ENCODE measurements at regions not wholly inside any gene's neighbourhood (a gene's known extent, or its start where the extent isn't known, plus 50 kb on each side); places are given as distances from the start of the nearest gene placed in this dataset.

DNA sequence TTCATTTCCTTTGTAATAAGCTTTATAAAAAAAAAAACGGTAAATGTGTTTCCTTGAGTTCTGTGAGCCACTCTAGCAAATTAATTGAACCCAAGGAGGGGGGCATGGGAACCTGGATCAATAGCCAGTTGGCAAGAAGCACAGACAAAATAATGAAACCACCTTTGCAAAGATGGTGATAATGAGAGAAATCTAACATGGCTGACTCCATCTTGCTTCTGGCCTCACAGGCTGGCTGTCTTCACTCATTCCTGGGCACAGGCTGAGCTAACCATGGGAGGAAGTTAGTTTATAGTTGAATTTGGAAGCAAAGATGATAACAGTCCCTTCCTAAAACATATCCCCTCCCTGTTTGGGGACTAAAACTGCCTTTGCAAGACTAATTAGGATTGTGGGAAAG lies 95.1 kb downstream of the B3GNT2 start:
- Histone ChIP-seq H3K4me1 (ENCODE audit: control insufficient read depth in 1 of 2, insufficient read depth in 2 of 2, low read length in 2 of 2) (no peaks in the 10 kb centered on the region), H3K27ac (ENCODE audit: low read depth in 1 of 2, low read length in 2 of 2) (no peak overlapping the region), H3K27me3 (ENCODE audit: control insufficient read depth in 1 of 2, insufficient read depth in 2 of 2, low read length in 1 of 2) (no peaks in the 10 kb centered on the region), H3K36me3 (ENCODE audit: control insufficient read depth in 1 of 2, insufficient read depth in 2 of 2, low read length in 1 of 2) (no peaks in the 10 kb centered on the region), H3K9me3 (ENCODE audit: control insufficient read depth, low read length) (no peaks in the 10 kb centered on the region), H3K4me3 (ENCODE audit: low read length in 2 of 2) (no peak overlapping the region)
- ATAC-seq (ENCODE audit: low FRiP score), result no peak
- WGBS, 2 donors, result 97 to 99% methylated on average over 1 of the region's 1 CpG
- intact Hi-C loops (cut with DNase I), result loop anchor here in 1 of 2 donors (10.0 kb wide), 1 partner anchor 276 kb away; no protein-coding TSS in a partner anchor
- no peak for DNase-seq

DNA sequence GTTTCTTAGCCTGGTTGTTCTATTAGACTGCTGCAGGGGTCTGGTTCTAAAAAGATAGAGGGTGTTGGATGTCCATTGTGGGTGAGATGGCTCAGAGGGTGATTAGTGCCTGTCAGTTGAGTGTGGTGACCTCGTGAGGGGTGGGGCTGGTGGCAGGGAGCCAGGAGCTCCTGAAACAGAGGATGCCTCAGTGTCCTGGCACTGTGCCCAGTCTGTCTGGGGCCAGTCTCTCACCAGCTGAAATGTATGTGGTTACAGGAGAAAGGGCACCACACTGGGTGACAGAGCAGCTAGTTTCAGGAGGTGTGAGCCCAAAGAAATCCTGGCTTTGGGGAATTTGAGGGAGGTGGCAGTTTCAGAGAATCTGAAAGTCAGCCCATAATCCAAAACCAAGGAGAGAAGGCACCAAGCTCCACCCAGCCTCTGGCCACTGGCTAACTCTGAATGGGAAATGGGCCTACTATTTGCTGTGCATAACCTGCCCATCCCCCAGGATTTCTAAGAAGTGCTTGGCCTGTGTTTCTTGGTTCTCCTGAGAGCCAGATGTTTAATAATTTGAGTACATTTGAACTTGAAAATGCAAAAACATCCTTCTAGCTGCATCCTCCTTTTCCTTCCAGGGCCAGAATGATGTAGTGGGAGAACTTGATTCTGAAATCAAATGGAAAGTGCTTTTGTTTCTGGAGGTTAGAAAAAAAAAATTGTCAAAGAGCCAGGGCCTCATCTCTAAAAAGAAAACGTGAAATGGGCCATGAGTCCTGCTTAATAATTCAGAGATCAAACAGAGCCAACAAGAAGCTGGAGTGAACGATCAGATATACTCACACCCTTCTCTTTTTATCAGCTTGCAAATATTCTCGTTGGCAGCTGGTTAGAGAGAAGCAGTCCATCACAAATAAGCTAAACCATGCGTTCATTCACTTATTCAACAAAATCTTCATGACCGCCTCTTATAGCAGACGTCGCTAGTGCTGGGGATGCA lies 92.3 kb downstream of the B3GNT2 start:
- Histone ChIP-seq H3K27me3 (ENCODE audit: control insufficient read depth in 1 of 2, insufficient read depth in 2 of 2, low read length in 1 of 2) (no peaks in the 10 kb centered on the region), H3K36me3 (ENCODE audit: control insufficient read depth in 1 of 2, insufficient read depth in 2 of 2, low read length in 1 of 2) (no peaks in the 10 kb centered on the region), H3K4me3 (ENCODE audit: low read length in 2 of 2) (no peak overlapping the region), H3K27ac (ENCODE audit: low read depth in 1 of 2, low read length in 2 of 2) (no peak overlapping the region), H3K4me1 (ENCODE audit: control insufficient read depth in 1 of 2, insufficient read depth in 2 of 2, low read length in 2 of 2) (no peaks in the 10 kb centered on the region), H3K9me3 (ENCODE audit: control insufficient read depth, low read length) (peaks cover 3% of the 10 kb centered on the region)
- ATAC-seq (ENCODE audit: low FRiP score) (no peak), DNase-seq (peak; percentile 73 to 84)
- WGBS, 2 donors, result 45 to 62% methylated on average over 8 of the region's 8 CpGs
- intact Hi-C loops (cut with DNase I), result no loop called here

DNA sequence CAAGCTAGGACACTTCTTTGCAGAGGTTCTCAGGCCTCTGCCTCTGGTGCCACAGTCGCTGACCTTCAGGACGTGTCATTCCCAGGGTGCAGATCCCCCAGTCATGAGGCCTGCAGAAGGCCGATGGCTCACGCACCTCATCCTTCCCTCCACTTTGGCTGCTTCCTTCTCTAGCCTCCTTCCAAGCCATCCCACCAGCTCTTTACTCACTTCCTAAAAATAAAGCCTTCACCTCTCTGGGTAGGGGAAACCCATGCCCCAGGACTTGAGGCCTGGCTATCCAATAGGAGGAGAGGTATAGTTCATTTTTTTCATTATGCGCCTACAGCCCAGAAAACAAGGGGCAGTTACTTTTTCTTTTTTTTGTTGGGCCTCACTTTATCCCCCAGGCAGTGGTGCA lies 91.4 kb downstream of the B3GNT2 start:
- intact Hi-C loops (cut with DNase I), result no loop called here

DNA sequence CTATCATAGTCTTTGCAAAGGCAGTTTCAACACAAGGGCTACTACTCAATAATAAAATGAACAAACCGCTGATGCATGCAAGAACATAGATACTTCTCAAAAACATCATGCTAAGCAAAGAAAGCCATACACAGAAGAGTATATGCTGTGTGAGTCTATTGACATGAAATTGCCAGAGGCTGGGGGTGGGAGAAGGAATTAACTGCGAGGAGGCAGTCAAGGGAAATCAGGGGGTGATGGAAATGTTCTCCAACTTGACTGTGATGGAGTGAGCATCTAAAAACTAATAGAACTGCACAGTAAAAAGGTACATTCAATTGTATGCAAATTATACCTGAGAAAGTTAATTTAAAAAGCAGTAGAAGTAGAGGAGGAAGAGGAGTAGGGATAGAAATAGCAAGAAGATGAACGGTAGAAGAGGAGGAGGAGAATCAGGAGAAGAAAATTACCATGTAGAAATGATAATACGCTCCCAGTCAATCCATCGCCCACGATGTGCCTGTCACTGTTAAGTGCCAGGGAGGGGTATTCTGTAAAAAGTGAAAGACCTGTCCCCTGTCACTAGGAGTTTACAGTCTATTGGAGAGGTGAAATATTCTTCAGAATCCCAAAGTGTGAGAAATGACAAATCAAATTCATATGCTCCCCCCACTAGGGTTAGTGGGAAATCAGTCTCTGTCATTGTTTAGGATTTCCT lies 90.3 kb downstream of the B3GNT2 start:
- intact Hi-C loops (cut with DNase I), result no loop called here
- H3K9me3 ChIP-seq (ENCODE audit: control insufficient read depth, low read length), result peaks cover 3% of the 10 kb centered on the region
- no peak overlapping the region for H3K27ac ChIP-seq (ENCODE audit: low read depth in 1 of 2, low read length in 2 of 2)
- DNase-seq, result no peak
- H3K27me3 ChIP-seq (ENCODE audit: control insufficient read depth in 1 of 2, insufficient read depth in 2 of 2, low read length in 1 of 2), result no peaks in the 10 kb centered on the region
- 97 to 98% methylated on average over 6 of the region's 6 CpGs for WGBS, 2 donors
- no peaks in the 10 kb centered on the region for H3K4me1 ChIP-seq (ENCODE audit: control insufficient read depth in 1 of 2, insufficient read depth in 2 of 2, low read length in 2 of 2)
- H3K4me3 ChIP-seq (ENCODE audit: low read length in 2 of 2), result no peak overlapping the region
- no peaks in the 10 kb centered on the region for H3K36me3 ChIP-seq (ENCODE audit: control insufficient read depth in 1 of 2, insufficient read depth in 2 of 2, low read length in 1 of 2)
- no peak for ATAC-seq (ENCODE audit: low FRiP score)

More for the DNA sequence above, 91.4 kb downstream of the B3GNT2 start:
- ATAC-seq (ENCODE audit: low FRiP score), result no peak
- Histone ChIP-seq H3K4me1 (ENCODE audit: control insufficient read depth in 1 of 2, insufficient read depth in 2 of 2, low read length in 2 of 2) (no peaks in the 10 kb centered on the region), H3K27ac (ENCODE audit: low read depth in 1 of 2, low read length in 2 of 2) (no peak overlapping the region), H3K36me3 (ENCODE audit: control insufficient read depth in 1 of 2, insufficient read depth in 2 of 2, low read length in 1 of 2) (no peaks in the 10 kb centered on the region), H3K27me3 (ENCODE audit: control insufficient read depth in 1 of 2, insufficient read depth in 2 of 2, low read length in 1 of 2) (no peaks in the 10 kb centered on the region), H3K4me3 (ENCODE audit: low read length in 2 of 2) (no peak overlapping the region), H3K9me3 (ENCODE audit: control insufficient read depth, low read length) (peaks cover 3% of the 10 kb centered on the region)
- 93 to 97% methylated on average over 5 of the region's 5 CpGs for WGBS, 2 donors
- no peak for DNase-seq

DNA sequence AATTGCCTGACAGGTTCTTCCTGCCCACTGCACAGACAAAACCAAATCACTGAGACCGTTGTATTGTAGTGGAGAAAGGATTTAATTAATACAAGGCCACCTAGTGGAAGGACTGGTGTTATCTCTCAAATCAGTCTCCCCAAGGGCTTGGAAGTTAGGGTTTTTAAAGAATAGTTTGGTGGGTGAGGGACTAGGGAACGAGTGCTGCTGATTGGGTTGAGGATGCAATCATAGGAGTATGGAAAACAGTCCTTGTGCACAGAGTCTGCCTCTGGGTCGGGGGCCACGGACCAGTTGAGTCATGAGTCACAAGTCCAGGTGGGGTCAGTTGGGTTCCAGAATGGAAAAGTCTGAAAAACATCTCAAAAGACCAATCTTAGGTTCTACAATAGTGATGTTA lies 89.1 kb downstream of the B3GNT2 start:
- Histone ChIP-seq H3K9me3 (ENCODE audit: control insufficient read depth, low read length) (peaks cover 3% of the 10 kb centered on the region), H3K4me3 (ENCODE audit: low read length in 2 of 2) (no peak overlapping the region), H3K27me3 (ENCODE audit: control insufficient read depth in 1 of 2, insufficient read depth in 2 of 2, low read length in 1 of 2) (no peaks in the 10 kb centered on the region), H3K4me1 (ENCODE audit: control insufficient read depth in 1 of 2, insufficient read depth in 2 of 2, low read length in 2 of 2) (no peaks in the 10 kb centered on the region), H3K36me3 (ENCODE audit: control insufficient read depth in 1 of 2, insufficient read depth in 2 of 2, low read length in 1 of 2) (no peaks in the 10 kb centered on the region), H3K27ac (ENCODE audit: low read depth in 1 of 2, low read length in 2 of 2) (no peak overlapping the region)
- 81% methylated on average over 4 of the region's 4 CpGs for WGBS, 2 donors
- ATAC-seq (ENCODE audit: low FRiP score), result no peak
- no peak for DNase-seq
- intact Hi-C loops (cut with DNase I), result no loop called here

DNA sequence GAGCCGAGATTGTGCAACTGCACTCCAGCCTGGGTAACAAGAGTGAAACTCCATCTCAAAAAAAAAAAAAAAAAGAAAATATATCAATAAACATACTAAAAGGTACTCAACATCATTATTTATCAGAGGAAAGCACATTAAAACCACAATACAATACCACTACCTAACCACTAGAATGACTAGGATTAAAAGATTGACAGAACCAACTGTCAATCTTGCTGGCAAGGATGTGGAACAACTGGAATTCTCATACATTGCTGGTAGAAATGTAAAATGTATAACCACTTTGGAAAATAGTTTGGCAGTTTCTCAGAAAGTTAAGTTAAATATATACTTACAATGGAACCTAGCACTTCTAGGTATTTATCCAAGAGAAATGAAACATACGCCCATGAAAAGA lies 88.6 kb downstream of the B3GNT2 start:
- H3K27ac ChIP-seq (ENCODE audit: low read depth in 1 of 2, low read length in 2 of 2), result no peak overlapping the region
- ATAC-seq (ENCODE audit: low FRiP score) (no peak), DNase-seq (no peak)

DNA sequence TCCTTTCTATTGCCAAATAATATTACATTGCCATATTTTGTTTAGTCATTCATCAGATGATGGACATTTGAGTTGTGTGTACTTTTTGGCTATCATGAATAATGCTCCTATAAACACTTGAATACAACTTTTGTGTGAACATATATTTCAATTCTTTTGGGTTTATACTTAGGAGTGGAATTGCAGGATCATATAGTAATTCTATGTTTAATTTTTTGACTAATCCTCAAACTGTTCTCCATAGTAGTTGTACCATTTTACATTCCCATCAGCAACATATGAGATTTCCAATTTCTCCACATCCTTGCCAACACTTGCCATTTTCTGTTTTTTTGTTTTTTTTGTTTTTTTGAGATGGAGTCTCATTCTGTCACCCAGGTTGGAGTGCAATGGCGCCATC lies 87.2 kb downstream of the B3GNT2 start:
- no peaks in the 10 kb centered on the region for H3K36me3 ChIP-seq (ENCODE audit: control insufficient read depth in 1 of 2, insufficient read depth in 2 of 2, low read length in 1 of 2)
- no peak overlapping the region for H3K27ac ChIP-seq (ENCODE audit: low read depth in 1 of 2, low read length in 2 of 2)
- intact Hi-C loops (cut with DNase I), result no loop called here
- no peaks in the 10 kb centered on the region for H3K4me1 ChIP-seq (ENCODE audit: control insufficient read depth in 1 of 2, insufficient read depth in 2 of 2, low read length in 2 of 2)
- WGBS, 2 donors, result 95 to 96% methylated on average over 1 of the region's 1 CpG
- H3K27me3 ChIP-seq (ENCODE audit: control insufficient read depth in 1 of 2, insufficient read depth in 2 of 2, low read length in 1 of 2), result no peaks in the 10 kb centered on the region
- peaks cover 3% of the 10 kb centered on the region for H3K9me3 ChIP-seq (ENCODE audit: control insufficient read depth, low read length)
- H3K4me3 ChIP-seq (ENCODE audit: low read length in 2 of 2), result no peak overlapping the region
- ATAC-seq (ENCODE audit: low FRiP score), result no peak
- no peak for DNase-seq

More for the DNA sequence above, 88.6 kb downstream of the B3GNT2 start:
- Histone ChIP-seq H3K27me3 (ENCODE audit: control insufficient read depth in 1 of 2, insufficient read depth in 2 of 2, low read length in 1 of 2) (no peaks in the 10 kb centered on the region), H3K4me3 (ENCODE audit: low read length in 2 of 2) (no peak overlapping the region), H3K9me3 (ENCODE audit: control insufficient read depth, low read length) (peaks cover 3% of the 10 kb centered on the region), H3K4me1 (ENCODE audit: control insufficient read depth in 1 of 2, insufficient read depth in 2 of 2, low read length in 2 of 2) (no peaks in the 10 kb centered on the region), H3K36me3 (ENCODE audit: control insufficient read depth in 1 of 2, insufficient read depth in 2 of 2, low read length in 1 of 2) (no peaks in the 10 kb centered on the region)
- 80 to 87% methylated on average over 2 of the region's 2 CpGs for WGBS, 2 donors
- intact Hi-C loops (cut with DNase I), result no loop called here

DNA sequence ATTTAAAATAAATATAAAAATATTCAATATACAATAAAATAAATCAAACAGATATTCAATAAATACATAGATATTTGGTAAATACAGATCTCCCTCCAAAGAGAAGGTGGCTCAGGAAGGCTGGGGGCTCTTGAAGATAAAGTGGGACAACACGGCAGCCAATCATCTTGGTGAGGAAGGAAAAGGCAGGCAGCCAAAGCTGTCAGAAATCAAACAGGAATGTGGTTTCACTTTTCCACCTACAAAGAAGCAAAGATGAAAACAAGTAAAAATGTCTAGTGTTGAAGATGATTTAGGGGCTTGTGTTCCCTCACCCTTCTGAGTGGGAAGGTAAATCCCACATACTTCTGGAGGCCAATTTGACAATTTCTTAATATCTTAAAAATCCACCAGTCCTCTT lies 85.7 kb downstream of the B3GNT2 start:
- 29 to 61% methylated on average over 1 of the region's 1 CpG for WGBS, 2 donors

More for the DNA sequence above, 85.7 kb downstream of the B3GNT2 start:
- no peak for DNase-seq
- Histone ChIP-seq H3K9me3 (ENCODE audit: control insufficient read depth, low read length) (peaks cover 3% of the 10 kb centered on the region), H3K27me3 (ENCODE audit: control insufficient read depth in 1 of 2, insufficient read depth in 2 of 2, low read length in 1 of 2) (no peaks in the 10 kb centered on the region), H3K36me3 (ENCODE audit: control insufficient read depth in 1 of 2, insufficient read depth in 2 of 2, low read length in 1 of 2) (no peaks in the 10 kb centered on the region), H3K27ac (ENCODE audit: low read depth in 1 of 2, low read length in 2 of 2) (no peak overlapping the region), H3K4me3 (ENCODE audit: low read length in 2 of 2) (no peak overlapping the region), H3K4me1 (ENCODE audit: control insufficient read depth in 1 of 2, insufficient read depth in 2 of 2, low read length in 2 of 2) (no peaks in the 10 kb centered on the region)
- ATAC-seq (ENCODE audit: low FRiP score), result no peak
- intact Hi-C loops (cut with DNase I), result no loop called here
